Fibroblast of the aortic adventitia (primary cell): ENCODE measurements at regions not wholly inside any gene's neighbourhood (a gene's known extent, or its start where the extent isn't known, plus 50 kb on each side); places are given as distances from the start of the nearest gene placed in this dataset.

ENCODE experiments used
- DNase-seq: peaks from one replicate; pipeline ENCODE4 v3.0.0-alpha.2; 2010; ENCODE audit warnings: low read depth
- H3K4me3 ChIP-seq: 2 replicates; pipeline ENCODE4 v1.5.1; 2011; ENCODE audit warnings: low read depth, mild to moderate bottlenecking, control low read depth, low read length, moderate library complexity
- TF ChIP-seq, protein P1 (sequence below): IDR thresholded peaks from 2 replicates; pipeline ENCODE4 v1.5.1; 2011; ENCODE audit warnings: mild to moderate bottlenecking, low read length, control low read depth, inconsistent platforms; ENCODE audit not compliant: insufficient read depth

DNA sequence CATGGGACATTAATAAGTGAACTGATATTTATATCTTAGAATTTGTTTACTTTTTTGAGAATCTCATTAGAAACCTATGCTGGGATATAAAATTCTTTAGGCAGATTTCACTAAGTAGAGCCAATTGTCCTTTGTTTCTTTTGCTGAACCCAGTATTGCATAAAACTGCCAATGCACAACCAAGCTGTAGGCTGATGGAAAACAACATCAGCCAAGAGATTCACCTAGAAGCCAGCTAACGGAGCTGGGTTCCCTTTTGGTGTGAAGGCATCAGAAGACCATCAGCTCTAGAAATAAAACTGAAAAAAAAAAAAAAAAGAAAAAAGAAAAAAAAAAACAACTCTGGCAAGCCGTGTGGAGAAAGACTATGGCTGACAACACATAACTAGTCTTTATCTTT, 328.2 kb upstream of the PDE3A start:
- H3K4me3 ChIP-seq: no peak overlapping the region
- DNase-seq: no peak

GRCh38 chr12:20040831-20041230, 327.5 kb upstream of the PDE3A start:
- peak; percentile 9 for DNase-seq
- H3K4me3 ChIP-seq: no peak overlapping the region
- TF ChIP-seq, protein P1, sequence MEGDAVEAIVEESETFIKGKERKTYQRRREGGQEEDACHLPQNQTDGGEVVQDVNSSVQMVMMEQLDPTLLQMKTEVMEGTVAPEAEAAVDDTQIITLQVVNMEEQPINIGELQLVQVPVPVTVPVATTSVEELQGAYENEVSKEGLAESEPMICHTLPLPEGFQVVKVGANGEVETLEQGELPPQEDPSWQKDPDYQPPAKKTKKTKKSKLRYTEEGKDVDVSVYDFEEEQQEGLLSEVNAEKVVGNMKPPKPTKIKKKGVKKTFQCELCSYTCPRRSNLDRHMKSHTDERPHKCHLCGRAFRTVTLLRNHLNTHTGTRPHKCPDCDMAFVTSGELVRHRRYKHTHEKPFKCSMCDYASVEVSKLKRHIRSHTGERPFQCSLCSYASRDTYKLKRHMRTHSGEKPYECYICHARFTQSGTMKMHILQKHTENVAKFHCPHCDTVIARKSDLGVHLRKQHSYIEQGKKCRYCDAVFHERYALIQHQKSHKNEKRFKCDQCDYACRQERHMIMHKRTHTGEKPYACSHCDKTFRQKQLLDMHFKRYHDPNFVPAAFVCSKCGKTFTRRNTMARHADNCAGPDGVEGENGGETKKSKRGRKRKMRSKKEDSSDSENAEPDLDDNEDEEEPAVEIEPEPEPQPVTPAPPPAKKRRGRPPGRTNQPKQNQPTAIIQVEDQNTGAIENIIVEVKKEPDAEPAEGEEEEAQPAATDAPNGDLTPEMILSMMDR: no peak

More for the DNA sequence above, 328.2 kb upstream of the PDE3A start:
- TF ChIP-seq, protein P1: no peak

GRCh38 chr12:20044351-20044750, 324.0 kb upstream of the PDE3A start:
- H3K4me3 ChIP-seq: no peak overlapping the region
- peak; percentile 54 for DNase-seq
- TF ChIP-seq, protein P1: no peak

DNA sequence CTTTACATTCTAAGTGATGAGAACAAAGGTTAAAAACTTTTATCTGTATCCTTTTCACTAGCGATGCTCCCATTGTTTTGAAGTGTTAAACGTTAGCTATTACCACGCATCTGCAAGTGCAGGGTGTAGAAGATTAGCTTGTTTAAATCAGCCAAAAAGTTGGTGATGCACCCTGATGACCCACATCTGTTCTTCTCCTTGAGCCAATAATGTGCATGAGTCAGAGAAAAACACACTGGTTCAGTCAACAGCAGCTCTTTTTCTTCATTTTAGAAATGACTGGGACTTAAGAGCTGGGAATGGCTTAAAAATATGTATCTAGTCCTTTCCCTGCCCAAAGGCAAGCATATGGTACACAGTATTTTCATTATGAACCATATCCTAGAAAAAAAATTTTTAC, 323.5 kb upstream of the PDE3A start:
- TF ChIP-seq, protein P1: no peak
- no peak overlapping the region for H3K4me3 ChIP-seq
- peak; percentile 77 for DNase-seq

- no peak overlapping the region for H3K4me3 ChIP-seq
- TF ChIP-seq, protein P1: no peak
- DNase-seq: no peak
Observed at GRCh38 chr12:20047901-20048300, 320.4 kb upstream of the PDE3A start.

DNA sequence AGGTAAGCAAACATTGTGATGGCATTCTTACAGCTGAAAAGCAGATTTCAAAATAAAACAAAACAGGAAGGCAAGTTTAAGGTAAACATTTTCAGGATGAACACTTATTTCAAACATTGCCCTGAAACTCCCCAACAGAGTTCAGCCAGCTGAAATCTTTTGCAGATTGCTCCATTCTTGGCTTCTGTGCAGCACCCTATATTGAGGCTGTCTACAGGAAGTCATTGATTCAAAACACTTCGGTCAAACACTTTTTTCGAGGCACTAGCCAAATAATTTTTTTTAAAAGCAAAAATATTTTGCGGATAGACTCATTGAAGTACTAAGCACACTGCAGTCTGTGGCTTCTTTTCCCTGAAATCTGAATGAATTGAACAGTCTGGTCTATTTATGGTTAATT, 318.1 kb upstream of the PDE3A start:
- H3K4me3 ChIP-seq: no peak overlapping the region
- peak; percentile 15 for DNase-seq
- TF ChIP-seq, protein P1: no peak

GRCh38 chr12:20053782-20054181, 314.6 kb upstream of the PDE3A start:
- H3K4me3 ChIP-seq: no peak overlapping the region
- TF ChIP-seq, protein P1: no peak
- DNase-seq: no peak
